ENCODE measurements at regions not wholly inside any gene's neighbourhood (a gene's known extent, or its start where the extent isn't known, plus 50 kb on each side); places are given as distances from the start of the nearest gene placed in this dataset.

GRCh38 chr7:46979439-46979838 is 602.5 kb downstream of the TNS3 start:
- TF ChIP-seq TAF1 (IDR thresholded peaks at IDR 0.05; ENCODE audit: low read depth, low read length) (no peak), POLR2A (IDR thresholded peaks at IDR 0.05; ENCODE audit: low read depth, low read length) (no peak), PAX5 (IDR thresholded peaks at IDR 0.05; ENCODE audit: insufficient read depth, low read length, severe bottlenecking) (no peak), POLR2AphosphoS5 (IDR thresholded peaks at IDR 0.05; ENCODE audit: low read depth, low read length) (no peak), SPI1 (IDR thresholded peaks at IDR 0.05; ENCODE audit: low read depth, low read length) (no peak), POU2F2 (IDR thresholded peaks at IDR 0.05; ENCODE audit: low read depth, low read length) (no peak)
